Osteocyte (in vitro differentiated cells): ENCODE measurements at regions not wholly inside any gene's neighbourhood (a gene's known extent, or its start where the extent isn't known, plus 50 kb on each side); places are given as distances from the start of the nearest gene placed in this dataset.

ENCODE experiments used
- DNase-seq: peaks from one replicate; pipeline ENCODE4 v3.0.0; 2021; ENCODE audit warnings: mixed read lengths; ENCODE audit not compliant: unreplicated experiment; ENCODE audit errors: extremely low spot score
- H3K27ac Mint-ChIP-seq: one replicate; pipeline ENCODE4 v1.8.0; 2021; ENCODE audit warnings: mild to moderate bottlenecking, mixed read lengths; ENCODE audit not compliant: unreplicated experiment
- H3K27me3 Mint-ChIP-seq: one replicate; pipeline ENCODE4 v1.8.0; 2021; ENCODE audit warnings: mixed read lengths; ENCODE audit not compliant: unreplicated experiment
- H3K36me3 Mint-ChIP-seq: one replicate; pipeline ENCODE4 v1.8.0; 2021; ENCODE audit warnings: mixed read lengths; ENCODE audit not compliant: unreplicated experiment
- H3K4me1 Mint-ChIP-seq: one replicate; pipeline ENCODE4 v1.8.0; 2021; ENCODE audit warnings: mixed read lengths; ENCODE audit not compliant: unreplicated experiment
- H3K4me3 Mint-ChIP-seq: one replicate; pipeline ENCODE4 v1.8.0; 2021; ENCODE audit warnings: mild to moderate bottlenecking, moderate library complexity, mixed read lengths; ENCODE audit not compliant: unreplicated experiment
- H3K9me3 Mint-ChIP-seq: one replicate; pipeline ENCODE4 v1.8.0; 2021; ENCODE audit warnings: mixed read lengths; ENCODE audit not compliant: unreplicated experiment
- CTCF ChIP-seq: fragments of 200-600 bp; sonication (generic); IDR thresholded peaks from 2 replicates; pipeline ENCODE4 v1.5.0; 2021; ENCODE audit warnings: antibody characterized with exemption, mild to moderate bottlenecking, moderate library complexity

GRCh38 chr6:131424475-131424874 lies 148.6 kb upstream of the ARG1 start:
- no peak for DNase-seq
- H3K27me3 Mint-ChIP-seq = peaks cover 22% of the 10 kb centered on the region
- H3K4me3 Mint-ChIP-seq = no peak overlapping the region
- peaks cover 4% of the 10 kb centered on the region for H3K9me3 Mint-ChIP-seq
- H3K27ac Mint-ChIP-seq = no peak overlapping the region
- no peaks in the 10 kb centered on the region for H3K36me3 Mint-ChIP-seq
- no peaks in the 10 kb centered on the region for H3K4me1 Mint-ChIP-seq
- no peak for TF ChIP-seq CTCF

- Mint-ChIP-seq H3K36me3 (no peaks in the 10 kb centered on the region), H3K4me3 (no peak overlapping the region), H3K27me3 (peaks cover 12% of the 10 kb centered on the region), H3K4me1 (no peaks in the 10 kb centered on the region), H3K9me3 (peaks cover 4% of the 10 kb centered on the region), H3K27ac (no peak overlapping the region)
- DNase-seq = no peak
- no peak for TF ChIP-seq CTCF
Measured at GRCh38 chr6:131427434-131428058, 145.5 kb upstream of the ARG1 start.

- no peak for DNase-seq
- no peaks in the 10 kb centered on the region for H3K4me1 Mint-ChIP-seq
- no peak for TF ChIP-seq CTCF
- H3K27me3 Mint-ChIP-seq = peaks cover 14% of the 10 kb centered on the region
- H3K4me3 Mint-ChIP-seq = no peak overlapping the region
- peaks cover 11% of the 10 kb centered on the region for H3K9me3 Mint-ChIP-seq
- no peaks in the 10 kb centered on the region for H3K36me3 Mint-ChIP-seq
- H3K27ac Mint-ChIP-seq = no peak overlapping the region
Measured at GRCh38 chr6:131430531-131430930, 142.5 kb upstream of the ARG1 start.

DNA sequence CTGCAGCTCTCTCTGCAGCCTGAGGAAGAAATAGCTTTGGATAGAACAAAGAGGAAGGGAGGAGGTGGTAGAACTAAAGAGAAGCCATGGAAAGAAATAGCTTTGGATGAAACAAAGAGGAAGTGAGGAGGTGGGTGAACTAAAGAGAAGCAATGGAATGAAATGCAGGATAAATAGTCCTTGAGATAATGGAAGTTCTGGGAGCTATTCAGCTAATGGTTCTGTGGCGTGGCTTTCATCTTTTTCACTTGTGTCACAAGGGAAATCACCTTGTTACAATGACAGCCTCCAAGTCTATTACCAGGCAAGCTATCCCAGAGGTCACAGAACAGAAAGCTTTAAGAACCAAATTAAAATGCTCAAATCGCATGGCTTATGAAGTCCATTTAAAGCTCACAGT lies 141.3 kb upstream of the ARG1 start:
- Mint-ChIP-seq H3K27ac (no peak overlapping the region), H3K9me3 (peaks cover 12% of the 10 kb centered on the region), H3K4me1 (no peaks in the 10 kb centered on the region), H3K36me3 (no peaks in the 10 kb centered on the region), H3K27me3 (peaks cover 18% of the 10 kb centered on the region), H3K4me3 (no peak overlapping the region)
- TF ChIP-seq CTCF = no peak
- no peak for DNase-seq

- Mint-ChIP-seq H3K4me1 (no peaks in the 10 kb centered on the region), H3K36me3 (no peaks in the 10 kb centered on the region)
Measured at GRCh38 chr6:131433927-131434326, 139.1 kb upstream of the ARG1 start.

More at GRCh38 chr6:131433927-131434326, 139.1 kb upstream of the ARG1 start:
- H3K9me3 Mint-ChIP-seq = peaks cover 14% of the 10 kb centered on the region
- DNase-seq = no peak
- no peak for TF ChIP-seq CTCF
- peaks cover 25% of the 10 kb centered on the region for H3K27me3 Mint-ChIP-seq
- H3K27ac Mint-ChIP-seq = no peak overlapping the region
- H3K4me3 Mint-ChIP-seq = no peak overlapping the region
